NT2/D1 (cell line): ENCODE measurements at regions not wholly inside any gene's neighbourhood (a gene's known extent, or its start where the extent isn't known, plus 50 kb on each side); places are given as distances from the start of the nearest gene placed in this dataset.

ENCODE experiments used
- DNase-seq: peaks from one replicate; pipeline ENCODE4 v3.0.0-alpha.2; 2011; ENCODE audit warnings: low read depth, low spot score
- H3K27me3 ChIP-seq: 2 replicates; pipeline ENCODE4 v1.6.0; 2011; ENCODE audit warnings: mild to moderate bottlenecking; ENCODE audit not compliant: insufficient read length, insufficient read depth
- H3K36me3 ChIP-seq: 2 replicates; pipeline ENCODE4 v1.6.1; 2011; ENCODE audit warnings: mild to moderate bottlenecking, low read length, mixed read lengths; ENCODE audit not compliant: insufficient read depth, insufficient read length
- H3K4me1 ChIP-seq: 2 replicates; pipeline ENCODE4 v1.5.1; 2011; ENCODE audit not compliant: insufficient read depth, insufficient read length
- H3K4me3 ChIP-seq: 2 replicates; pipeline ENCODE4 v1.5.1; 2011; ENCODE audit warnings: low read depth; ENCODE audit not compliant: insufficient read length
- H3K9ac ChIP-seq: 2 replicates; pipeline ENCODE4 v1.6.0; 2011; ENCODE audit warnings: low read depth; ENCODE audit not compliant: insufficient read length
- H3K9me3 ChIP-seq: 2 replicates; pipeline ENCODE4 v1.5.1; 2011; ENCODE audit warnings: mild to moderate bottlenecking, low read length; ENCODE audit not compliant: insufficient read depth
- SUZ12 ChIP-seq: IDR thresholded peaks from 2 replicates; pipeline ENCODE4 v1.6.1; 2011; ENCODE audit not compliant: insufficient read length, insufficient read depth; ENCODE audit errors: extremely low read depth
- YY1 ChIP-seq: IDR thresholded peaks from 2 replicates; pipeline ENCODE4 v1.6.1; 2011; ENCODE audit not compliant: insufficient read length, insufficient read depth
- ZNF274 ChIP-seq: IDR thresholded peaks from 2 replicates; pipeline ENCODE4 v1.6.1; 2011; ENCODE audit warnings: mild to moderate bottlenecking, low read depth, low read length

- Histone ChIP-seq H3K27me3 (no peaks in the 10 kb centered on the region), H3K4me3 (no peak overlapping the region), H3K36me3 (no peaks in the 10 kb centered on the region), H3K9me3 (peaks cover 5% of the 10 kb centered on the region; the same call in 1 of the 2 replicates), H3K4me1 (no peaks in the 10 kb centered on the region), H3K9ac (no peak overlapping the region)
- no peak for DNase-seq
- TF ChIP-seq YY1 = no peak
- no peak for TF ChIP-seq ZNF274
Measured at GRCh38 chr3:99481561-99481960, 156.8 kb upstream of the COL8A1 start.

DNA sequence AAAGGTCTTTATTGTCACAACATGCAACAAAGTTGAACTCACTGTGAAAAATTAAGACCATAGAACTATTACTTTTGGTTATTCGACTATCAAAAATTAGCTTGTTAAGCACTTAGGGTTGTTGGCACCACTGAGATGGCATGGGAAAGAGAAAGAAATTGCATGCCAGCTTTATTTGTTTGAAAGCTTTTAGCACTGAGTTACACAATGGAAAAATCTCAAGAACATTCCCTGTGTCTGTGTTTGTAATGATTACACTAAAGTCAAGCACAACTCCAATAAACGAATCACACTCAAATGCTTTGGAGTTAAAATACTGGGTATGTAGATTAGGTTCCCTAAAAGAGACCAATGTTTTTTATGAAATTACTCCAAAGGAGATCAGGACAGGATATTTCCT is 158.6 kb upstream of the COL8A1 start:
- Histone ChIP-seq H3K36me3 (no peaks in the 10 kb centered on the region), H3K4me3 (no peak overlapping the region), H3K4me1 (no peaks in the 10 kb centered on the region), H3K9ac (no peak overlapping the region), H3K27me3 (no peaks in the 10 kb centered on the region), H3K9me3 (peaks cover 5% of the 10 kb centered on the region; the same call in 1 of the 2 replicates)
- TF ChIP-seq SUZ12 (no peak), ZNF274 (no peak), YY1 (no peak)
- DNase-seq = no peak

GRCh38 chr3:99477650-99478049 is 160.7 kb upstream of the COL8A1 start:
- Histone ChIP-seq H3K4me1 (no peaks in the 10 kb centered on the region), H3K4me3 (no peak overlapping the region), H3K9ac (no peak overlapping the region), H3K36me3 (no peaks in the 10 kb centered on the region), H3K9me3 (peaks cover 5% of the 10 kb centered on the region; the same call in 1 of the 2 replicates), H3K27me3 (no peaks in the 10 kb centered on the region)
- TF ChIP-seq YY1 = no peak
- no peak for TF ChIP-seq ZNF274
- TF ChIP-seq SUZ12 = no peak
- DNase-seq = no peak

DNA sequence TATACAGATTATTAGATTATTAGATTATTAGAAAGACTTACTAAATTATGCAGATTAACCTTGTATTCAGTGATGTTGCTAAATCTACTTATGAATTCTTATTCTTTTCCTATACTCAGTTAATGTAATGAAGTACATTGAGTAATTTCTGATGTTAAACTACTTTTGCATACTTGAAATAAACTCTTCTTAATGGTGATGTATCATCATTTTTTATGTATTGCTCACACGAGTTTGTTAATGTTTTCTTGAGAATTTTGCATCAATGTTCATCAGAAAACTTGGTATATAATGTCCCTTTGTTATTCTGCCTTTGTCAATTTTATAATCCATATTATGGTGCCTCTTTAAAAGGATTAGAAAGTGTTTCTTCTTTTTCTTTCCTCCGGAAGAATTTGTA is 163.2 kb upstream of the COL8A1 start:
- Histone ChIP-seq H3K36me3 (no peaks in the 10 kb centered on the region), H3K9me3 (peaks cover 5% of the 10 kb centered on the region; the same call in 1 of the 2 replicates), H3K27me3 (no peaks in the 10 kb centered on the region), H3K4me3 (no peak overlapping the region), H3K4me1 (no peaks in the 10 kb centered on the region), H3K9ac (no peak overlapping the region)
- no peak for TF ChIP-seq YY1
- TF ChIP-seq ZNF274 = no peak
- no peak for TF ChIP-seq SUZ12
- no peak for DNase-seq

DNA sequence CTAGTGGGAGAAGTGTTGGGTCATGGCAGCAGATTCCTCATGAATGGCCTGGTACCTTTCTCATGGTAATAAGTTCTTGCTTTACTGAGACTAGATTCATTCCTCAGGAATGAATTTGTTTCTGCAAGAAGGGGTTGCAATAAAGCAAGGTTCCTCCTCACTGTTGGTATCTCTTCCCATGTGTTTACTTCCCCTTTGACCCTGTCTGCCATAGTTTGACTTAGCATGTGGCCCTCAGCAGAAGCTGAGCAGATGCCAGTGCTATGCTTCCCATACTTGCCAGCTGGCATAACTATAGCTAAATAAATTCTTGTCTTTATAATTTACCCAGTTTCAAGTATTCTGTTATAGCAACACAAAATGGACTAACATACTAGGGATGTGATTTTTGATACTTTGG is 163.6 kb upstream of the COL8A1 start:
- H3K9me3 ChIP-seq = peaks cover 5% of the 10 kb centered on the region; the same call in 1 of the 2 replicates
- DNase-seq = no peak
- TF ChIP-seq YY1 (no peak), ZNF274 (no peak), SUZ12 (no peak)
- H3K4me1 ChIP-seq = no peaks in the 10 kb centered on the region
- H3K27me3 ChIP-seq = no peaks in the 10 kb centered on the region
- H3K4me3 ChIP-seq = no peak overlapping the region
- H3K36me3 ChIP-seq = no peaks in the 10 kb centered on the region
- H3K9ac ChIP-seq = no peak overlapping the region

DNA sequence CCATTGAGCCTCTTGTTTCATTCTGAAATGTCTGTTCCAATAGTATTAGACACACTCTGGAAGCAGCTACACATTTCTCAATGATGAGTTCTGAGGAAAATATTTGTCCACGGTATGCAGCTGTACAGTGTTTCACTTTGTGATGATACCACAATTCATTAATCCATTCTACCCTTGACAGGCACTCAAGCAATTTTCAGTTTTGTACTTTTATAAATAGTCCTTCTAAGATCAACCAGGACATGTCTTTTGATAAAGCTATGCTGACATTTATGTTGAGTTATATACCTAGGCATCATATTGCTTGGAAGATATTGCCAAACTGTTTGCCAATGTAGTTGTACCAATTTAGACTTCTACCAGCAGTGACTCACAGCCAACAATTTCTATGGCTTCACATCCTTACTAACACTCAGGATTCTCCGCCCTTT is 165.1 kb upstream of the COL8A1 start:
- DNase-seq = no peak
- H3K9ac ChIP-seq = no peak overlapping the region

GRCh38 chr3:99472385-99472784 is 166.0 kb upstream of the COL8A1 start:
- DNase-seq = no peak
- H3K9ac ChIP-seq = no peak overlapping the region
- no peak overlapping the region for H3K4me3 ChIP-seq
- no peaks in the 10 kb centered on the region for H3K27me3 ChIP-seq
- TF ChIP-seq SUZ12 (no peak), YY1 (no peak), ZNF274 (no peak)
- H3K9me3 ChIP-seq = no peaks in the 10 kb centered on the region
- no peaks in the 10 kb centered on the region for H3K36me3 ChIP-seq
- no peaks in the 10 kb centered on the region for H3K4me1 ChIP-seq

More for the DNA sequence above, 165.1 kb upstream of the COL8A1 start:
- Histone ChIP-seq H3K4me3 (no peak overlapping the region), H3K27me3 (no peaks in the 10 kb centered on the region), H3K36me3 (no peaks in the 10 kb centered on the region), H3K4me1 (no peaks in the 10 kb centered on the region), H3K9me3 (peaks cover 5% of the 10 kb centered on the region; the same call in 1 of the 2 replicates)
- no peak for TF ChIP-seq YY1
- no peak for TF ChIP-seq SUZ12
- no peak for TF ChIP-seq ZNF274
